SK-N-SH treated with all-trans-retinoic acid at 6 μM for 48 hours (cell line): ENCODE measurements at regions not wholly inside any gene's neighbourhood (a gene's known extent, or its start where the extent isn't known, plus 50 kb on each side); places are given as distances from the start of the nearest gene placed in this dataset.

Experiments used
- ARNTL ChIP-seq: fragments of 450-650 bp; formaldehyde crosslinking; IDR thresholded peaks from 2 replicates; pipeline ENCODE4 v1.5.0; 2020; ENCODE audit warnings: low read depth, mild to moderate bottlenecking, moderate library complexity, borderline replicate concordance
- CREB5 ChIP-seq: fragments of 250-450 bp; sonication (Bioruptor Pico); IDR thresholded peaks from 2 replicates; pipeline ENCODE4 v1.5.1; 2020; ENCODE audit warnings: low read depth, mild to moderate bottlenecking, moderate library complexity
- CSDC2 ChIP-seq: fragments of 250-450 bp; sonication (Bioruptor Pico); IDR thresholded peaks from 2 replicates; pipeline ENCODE4 v1.5.0; 2020; ENCODE audit warnings: mild to moderate bottlenecking, moderate library complexity
- CSRNP3 ChIP-seq: fragments of 250-450 bp; sonication (Bioruptor Pico); IDR thresholded peaks from 2 replicates; pipeline ENCODE4 v1.5.1; 2021; ENCODE audit warnings: mild to moderate bottlenecking, moderate library complexity
- RARB ChIP-seq: fragments of 250-450 bp; sonication (Bioruptor Pico); IDR thresholded peaks from 2 replicates; pipeline ENCODE4 v1.8.0; 2021; ENCODE audit warnings: mild to moderate bottlenecking, moderate library complexity
- TOX ChIP-seq: fragments of 250-450 bp; sonication (Bioruptor Pico); IDR thresholded peaks from 2 replicates; pipeline ENCODE4 v1.8.0; 2021; ENCODE audit warnings: mild to moderate bottlenecking, moderate library complexity, borderline replicate concordance
- TSHZ2 ChIP-seq: fragments of 250-450 bp; sonication (Bioruptor Pico); IDR thresholded peaks from 2 replicates; pipeline ENCODE4 v1.5.0; 2020; ENCODE audit warnings: mild to moderate bottlenecking, moderate library complexity
- ZC3H10 ChIP-seq: fragments of 250-450 bp; sonication (Bioruptor Pico); IDR thresholded peaks from 2 replicates; pipeline ENCODE4 v1.5.1; 2021; ENCODE audit warnings: mild to moderate bottlenecking, moderate library complexity
- ZFP3 ChIP-seq: fragments of 250-450 bp; sonication (Bioruptor Pico); IDR thresholded peaks from 2 replicates; pipeline ENCODE4 v1.5.0; 2020; ENCODE audit warnings: mild to moderate bottlenecking, moderate library complexity
- ZFP30 ChIP-seq: fragments of 450-650 bp; formaldehyde crosslinking; IDR thresholded peaks from 2 replicates; pipeline ENCODE4 v1.5.0; 2022; ENCODE audit warnings: mild to moderate bottlenecking, moderate library complexity
- ZNF565 ChIP-seq: fragments of 450-650 bp; formaldehyde crosslinking; conservative IDR thresholded peaks from 2 replicates; pipeline ENCODE4 v1.5.0; 2020; ENCODE audit warnings: low read depth, mild to moderate bottlenecking, moderate library complexity
- ZNF70 ChIP-seq: fragments of 450-650 bp; formaldehyde crosslinking; IDR thresholded peaks from 2 replicates; pipeline ENCODE4 v1.5.0; 2020; ENCODE audit warnings: mild to moderate bottlenecking, moderate library complexity

GRCh38 chr3:189490337-189490736 lies 140.9 kb upstream of the TP63 start:
- TF ChIP-seq ZFP30 (no peak), RARB (CRISPR knock-in tag) (no peak), CREB5 (CRISPR knock-in tag) (no peak), TSHZ2 (CRISPR knock-in tag) (no peak), ZFP3 (no peak), ZC3H10 (CRISPR knock-in tag) (no peak), ZNF565 (CRISPR knock-in tag) (no peak), ARNTL (CRISPR knock-in tag) (no peak), CSRNP3 (no peak), TOX (no peak), CSDC2 (CRISPR knock-in tag) (no peak), ZNF70 (CRISPR knock-in tag) (no peak)
